Type B pancreatic cell (in vitro differentiated cells): ENCODE measurements at regions not wholly inside any gene's neighbourhood (a gene's known extent, or its start where the extent isn't known, plus 50 kb on each side); places are given as distances from the start of the nearest gene placed in this dataset.

Source experiments
- DNase-seq: peaks from one replicate; pipeline ENCODE4 v3.0.0; 2021; ENCODE audit warnings: mixed read lengths; ENCODE audit not compliant: unreplicated experiment; ENCODE audit errors: extremely low spot score
- H3K27ac Mint-ChIP-seq: 2 replicates; pipeline ENCODE4 v1.8.0; 2021; ENCODE audit warnings: mild to moderate bottlenecking, mixed read lengths
- H3K27me3 Mint-ChIP-seq: 2 replicates; pipeline ENCODE4 v1.8.0; 2021; ENCODE audit warnings: mixed read lengths
- H3K36me3 Mint-ChIP-seq: 2 replicates; pipeline ENCODE4 v1.8.0; 2021; ENCODE audit warnings: mixed read lengths
- H3K4me1 Mint-ChIP-seq: one replicate; pipeline ENCODE4 v1.8.0; 2021; ENCODE audit warnings: mixed read lengths; ENCODE audit not compliant: unreplicated experiment
- H3K4me3 Mint-ChIP-seq: 2 replicates; pipeline ENCODE4 v1.8.0; 2021; ENCODE audit warnings: mild to moderate bottlenecking, mixed read lengths
- H3K9me3 Mint-ChIP-seq: 2 replicates; pipeline ENCODE4 v1.8.0; 2021; ENCODE audit warnings: mixed read lengths
- CTCF ChIP-seq: fragments of 200-600 bp; sonication (generic); conservative IDR thresholded peaks from 2 replicates; pipeline ENCODE4 v1.5.0; 2021; ENCODE audit warnings: antibody characterized with exemption, mild to moderate bottlenecking

GRCh38 chr4:179195887-179196286, 1753.7 kb upstream of the AGA start:
- Mint-ChIP-seq H3K4me3 (no peak overlapping the region), H3K27ac (no peak overlapping the region), H3K9me3 (no peaks in the 10 kb centered on the region), H3K27me3 (no peaks in the 10 kb centered on the region), H3K4me1 (no peaks in the 10 kb centered on the region), H3K36me3 (no peaks in the 10 kb centered on the region)
- no peak for DNase-seq
- no peak for TF ChIP-seq CTCF

- Mint-ChIP-seq H3K4me1 (no peaks in the 10 kb centered on the region), H3K27me3 (no peaks in the 10 kb centered on the region), H3K4me3 (no peak overlapping the region), H3K27ac (no peak overlapping the region), H3K9me3 (no peaks in the 10 kb centered on the region), H3K36me3 (no peaks in the 10 kb centered on the region)
- no peak for TF ChIP-seq CTCF
- DNase-seq = no peak
Measured at GRCh38 chr4:179196511-179196910, 1754.3 kb upstream of the AGA start.

- no peak for TF ChIP-seq CTCF
- no peak for DNase-seq
- Mint-ChIP-seq H3K27me3 (no peaks in the 10 kb centered on the region), H3K27ac (no peak overlapping the region), H3K36me3 (no peaks in the 10 kb centered on the region), H3K4me1 (no peaks in the 10 kb centered on the region), H3K9me3 (no peaks in the 10 kb centered on the region), H3K4me3 (no peak overlapping the region)
Measured at GRCh38 chr4:179200681-179201080, 1758.4 kb upstream of the AGA start.

GRCh38 chr4:179225594-179225993, 1783.4 kb upstream of the AGA start:
- H3K4me1 Mint-ChIP-seq = no peaks in the 10 kb centered on the region
- no peaks in the 10 kb centered on the region for H3K27me3 Mint-ChIP-seq
- H3K27ac Mint-ChIP-seq = no peak overlapping the region
- no peak overlapping the region for H3K4me3 Mint-ChIP-seq
- H3K36me3 Mint-ChIP-seq = no peaks in the 10 kb centered on the region
- DNase-seq = no peak
- no peaks in the 10 kb centered on the region for H3K9me3 Mint-ChIP-seq
- no peak for TF ChIP-seq CTCF

- H3K4me1 Mint-ChIP-seq = no peaks in the 10 kb centered on the region
- H3K36me3 Mint-ChIP-seq = no peaks in the 10 kb centered on the region
- no peaks in the 10 kb centered on the region for H3K9me3 Mint-ChIP-seq
- no peaks in the 10 kb centered on the region for H3K27me3 Mint-ChIP-seq
- H3K27ac Mint-ChIP-seq = no peak overlapping the region
- DNase-seq = no peak
- no peak for TF ChIP-seq CTCF
- H3K4me3 Mint-ChIP-seq = no peak overlapping the region
Measured at GRCh38 chr4:179248821-179249220, 1806.6 kb upstream of the AGA start.

- Mint-ChIP-seq H3K4me1 (no peaks in the 10 kb centered on the region), H3K27ac (no peak overlapping the region), H3K9me3 (peaks cover 4% of the 10 kb centered on the region), H3K4me3 (no peak overlapping the region), H3K27me3 (no peaks in the 10 kb centered on the region), H3K36me3 (no peaks in the 10 kb centered on the region)
- TF ChIP-seq CTCF = no peak
- DNase-seq = no peak
Measured at GRCh38 chr4:179268791-179269190, 1826.6 kb upstream of the AGA start.
